Effector memory CD4-positive, alpha-beta T cell (primary cell): ENCODE measurements at regions not wholly inside any gene's neighbourhood (a gene's known extent, or its start where the extent isn't known, plus 50 kb on each side); places are given as distances from the start of the nearest gene placed in this dataset.

Source experiments
- DNase-seq, 3 donors: peaks; one replicate each; pipeline ENCODE4 v3.0.0-alpha.2; 2020
- H3K27ac ChIP-seq: 2 replicates; pipeline ENCODE4 v1.7.0; 2013; ENCODE audit warnings: mild to moderate bottlenecking, low read length, moderate library complexity; ENCODE audit not compliant: insufficient read depth, poor library complexity, severe bottlenecking
- H3K27me3 ChIP-seq: replicated peaks from 2 replicates; pipeline ENCODE4 v1.7.0; 2013; ENCODE audit warnings: mild to moderate bottlenecking, low read length; ENCODE audit not compliant: insufficient read depth, control insufficient read depth, poor library complexity, severe bottlenecking
- H3K36me3 ChIP-seq: 2 replicates; pipeline ENCODE4 v1.7.0; 2013; ENCODE audit warnings: mild to moderate bottlenecking, low read length, moderate library complexity; ENCODE audit not compliant: control insufficient read depth, insufficient read depth
- H3K4me1 ChIP-seq: 2 replicates; pipeline ENCODE4 v1.7.0; 2013; ENCODE audit warnings: low read length, mild to moderate bottlenecking; ENCODE audit not compliant: control insufficient read depth, insufficient read depth, poor library complexity, severe bottlenecking
- H3K4me3 ChIP-seq: 2 replicates; pipeline ENCODE4 v1.7.0; 2013; ENCODE audit warnings: low read length, low read depth, mild to moderate bottlenecking; ENCODE audit not compliant: insufficient read depth, poor library complexity, severe bottlenecking
- H3K9me3 ChIP-seq: 2 replicates; pipeline ENCODE4 v1.7.0; 2013; ENCODE audit warnings: mild to moderate bottlenecking, low read length, moderate library complexity; ENCODE audit not compliant: control insufficient read depth

DNA sequence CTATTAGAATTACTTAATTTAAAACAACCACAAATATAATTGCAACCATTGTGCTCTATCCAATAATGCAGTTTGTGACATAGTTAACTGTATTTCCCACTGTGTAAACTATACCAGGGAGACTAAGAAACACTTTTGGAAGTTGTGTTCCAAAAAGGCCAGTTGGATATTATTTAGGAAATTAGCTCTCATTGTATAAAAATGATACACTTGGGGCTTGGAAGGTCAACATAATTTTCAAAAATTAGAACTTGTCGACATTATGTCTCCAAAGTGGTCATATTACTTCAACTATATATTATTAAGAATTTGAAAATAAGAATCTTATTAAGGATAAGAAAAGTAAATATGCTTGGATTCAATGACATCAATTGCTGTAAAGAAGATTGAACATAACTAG lies 876.6 kb downstream of the MRPL39 start:
- H3K27ac ChIP-seq: no peak overlapping the region
- no peak overlapping the region for H3K4me3 ChIP-seq
- no peaks in the 10 kb centered on the region for H3K9me3 ChIP-seq
- no peaks in the 10 kb centered on the region for H3K4me1 ChIP-seq
- no peak for DNase-seq
- no peaks in the 10 kb centered on the region for H3K36me3 ChIP-seq
- no peaks in the 10 kb centered on the region for H3K27me3 ChIP-seq

DNA sequence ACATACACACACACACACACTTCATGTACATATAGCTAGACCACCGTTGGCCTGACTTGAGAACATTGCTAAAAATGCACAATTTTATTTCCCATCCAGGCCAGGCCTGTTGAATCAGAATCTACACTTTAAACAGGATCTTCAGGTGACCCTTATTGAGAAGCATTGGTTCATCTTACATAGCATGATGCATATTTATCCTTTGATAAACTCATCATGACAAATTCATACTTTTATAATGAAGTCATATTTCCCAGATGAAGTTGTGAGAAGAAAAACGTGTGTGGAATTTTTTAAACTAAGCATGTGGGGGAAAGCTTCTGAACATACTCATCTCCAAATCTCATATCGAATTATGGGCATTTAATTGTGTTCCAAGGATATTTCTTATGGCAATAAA lies 877.7 kb downstream of the MRPL39 start:
- no peak overlapping the region for H3K27ac ChIP-seq
- no peaks in the 10 kb centered on the region for H3K27me3 ChIP-seq
- no peaks in the 10 kb centered on the region for H3K36me3 ChIP-seq
- H3K4me3 ChIP-seq: no peak overlapping the region
- H3K9me3 ChIP-seq: no peaks in the 10 kb centered on the region
- H3K4me1 ChIP-seq: no peaks in the 10 kb centered on the region
- DNase-seq: no peak

DNA sequence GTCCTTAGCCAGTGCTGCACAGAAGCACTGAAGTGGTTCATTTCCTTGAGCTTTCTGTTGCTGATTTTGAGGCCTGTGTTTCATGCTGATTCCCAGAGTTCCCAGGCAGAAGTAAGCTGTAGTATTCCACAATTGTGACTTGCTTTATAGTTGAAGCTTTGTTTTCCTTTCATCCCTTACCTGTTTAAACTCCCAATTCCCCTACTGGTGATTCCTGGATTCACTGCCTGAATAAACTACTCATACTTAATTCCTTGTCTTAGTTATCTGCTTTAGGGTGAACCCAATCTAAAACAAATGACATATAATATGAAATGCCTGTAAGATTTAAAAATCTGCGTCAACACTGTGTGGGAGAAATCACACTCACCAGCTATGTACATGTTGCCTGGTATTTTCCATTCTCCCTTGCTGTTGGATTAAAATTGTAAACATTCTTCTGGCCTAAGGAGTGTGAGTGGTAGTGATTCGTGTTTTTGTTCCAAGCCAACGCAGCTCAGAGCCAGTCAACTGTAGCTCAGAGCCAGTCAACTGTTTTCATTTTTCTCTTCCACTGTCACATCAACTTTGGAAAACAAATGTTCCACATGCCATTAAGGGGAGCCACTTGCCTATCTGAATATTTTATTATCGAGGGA lies 879.4 kb downstream of the MRPL39 start:
- no peak for DNase-seq
- no peak overlapping the region for H3K4me3 ChIP-seq
- no peaks in the 10 kb centered on the region for H3K27me3 ChIP-seq
- H3K9me3 ChIP-seq: no peaks in the 10 kb centered on the region
- no peaks in the 10 kb centered on the region for H3K4me1 ChIP-seq
- H3K27ac ChIP-seq: no peak overlapping the region
- H3K36me3 ChIP-seq: no peaks in the 10 kb centered on the region

DNA sequence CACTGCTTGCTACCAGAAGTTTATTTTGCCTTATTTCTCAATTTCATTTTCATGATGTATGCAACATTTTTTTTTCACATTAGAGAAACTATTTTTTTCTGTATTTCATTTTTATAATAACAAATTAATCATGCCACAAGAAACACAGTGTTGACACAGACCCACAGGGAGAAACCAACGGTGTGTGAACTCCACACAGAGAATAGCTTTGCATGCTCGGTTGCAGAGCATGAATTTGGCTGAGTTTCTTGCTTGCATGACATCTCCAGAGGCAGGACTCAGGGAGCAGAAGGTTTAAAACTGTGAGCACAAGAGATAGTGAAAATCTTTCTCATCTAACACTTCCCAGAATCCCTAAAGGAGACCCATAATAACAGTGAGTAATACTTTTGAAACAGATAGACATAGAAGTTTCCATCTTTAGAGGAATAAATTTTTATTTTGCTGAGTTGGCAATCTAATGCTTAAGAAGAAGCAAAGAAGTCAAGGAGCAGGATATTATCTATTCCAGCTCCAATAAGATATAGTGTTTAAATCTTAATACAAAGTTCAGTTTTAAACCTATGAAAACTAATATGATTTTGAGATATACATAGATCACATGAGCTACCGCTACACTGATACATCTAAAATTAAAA lies 890.9 kb downstream of the MRPL39 start:
- no peak for DNase-seq
- Histone ChIP-seq H3K4me1 (no peaks in the 10 kb centered on the region), H3K36me3 (no peaks in the 10 kb centered on the region), H3K9me3 (no peaks in the 10 kb centered on the region), H3K4me3 (no peak overlapping the region), H3K27ac (no peak overlapping the region), H3K27me3 (no peaks in the 10 kb centered on the region)

DNA sequence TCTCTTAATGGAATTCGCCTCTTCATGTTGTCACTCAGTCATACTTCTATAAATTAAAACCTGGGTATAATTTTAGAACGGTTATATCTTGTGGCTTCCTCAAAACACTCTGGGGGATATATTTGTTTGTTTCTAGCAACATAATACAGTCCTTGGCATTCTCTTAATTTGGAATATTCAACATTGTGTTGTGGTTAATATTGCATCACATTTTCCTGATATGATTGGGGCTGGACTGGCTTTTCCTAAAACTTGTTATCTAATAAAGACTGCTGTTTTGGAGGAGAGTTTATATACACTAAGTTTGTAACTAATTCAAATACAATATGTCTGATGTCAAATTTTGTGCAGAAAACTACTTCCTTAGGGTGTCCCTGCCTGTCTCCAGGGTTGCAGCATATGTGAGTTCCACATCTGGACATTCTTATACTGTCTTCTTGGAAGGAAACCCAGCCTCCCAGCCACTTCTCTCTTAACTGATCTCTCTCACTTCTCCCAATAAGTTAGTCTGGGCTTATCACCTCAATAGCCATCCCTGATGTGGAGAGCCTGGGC lies 892.6 kb downstream of the MRPL39 start:
- Histone ChIP-seq H3K9me3 (no peaks in the 10 kb centered on the region), H3K27ac (no peak overlapping the region), H3K36me3 (no peaks in the 10 kb centered on the region), H3K4me1 (no peaks in the 10 kb centered on the region), H3K27me3 (no peaks in the 10 kb centered on the region), H3K4me3 (no peak overlapping the region)
- no peak for DNase-seq

DNA sequence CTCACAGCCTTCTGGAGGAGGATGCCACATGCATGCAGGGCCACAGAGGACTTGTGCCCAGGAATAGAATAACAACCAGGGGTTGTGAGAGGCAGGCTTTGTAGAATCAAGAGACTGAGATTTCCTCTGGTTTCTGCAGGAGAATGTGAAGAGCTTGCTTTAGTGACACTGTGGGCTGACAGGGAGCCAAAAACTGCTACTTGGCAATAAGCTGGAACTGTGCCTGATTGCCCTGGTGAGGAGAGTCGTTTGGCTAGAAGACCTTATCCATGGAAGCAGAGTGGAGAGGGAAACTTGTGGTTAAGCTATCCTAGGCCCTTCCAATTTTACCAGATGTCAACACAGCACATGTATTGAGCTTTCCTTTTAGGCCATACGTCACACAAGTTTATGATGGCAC lies 902.1 kb downstream of the MRPL39 start:
- Histone ChIP-seq H3K36me3 (no peaks in the 10 kb centered on the region), H3K9me3 (no peaks in the 10 kb centered on the region), H3K4me3 (no peak overlapping the region), H3K27ac (no peak overlapping the region), H3K27me3 (no peaks in the 10 kb centered on the region), H3K4me1 (no peaks in the 10 kb centered on the region)
- no peak for DNase-seq

DNA sequence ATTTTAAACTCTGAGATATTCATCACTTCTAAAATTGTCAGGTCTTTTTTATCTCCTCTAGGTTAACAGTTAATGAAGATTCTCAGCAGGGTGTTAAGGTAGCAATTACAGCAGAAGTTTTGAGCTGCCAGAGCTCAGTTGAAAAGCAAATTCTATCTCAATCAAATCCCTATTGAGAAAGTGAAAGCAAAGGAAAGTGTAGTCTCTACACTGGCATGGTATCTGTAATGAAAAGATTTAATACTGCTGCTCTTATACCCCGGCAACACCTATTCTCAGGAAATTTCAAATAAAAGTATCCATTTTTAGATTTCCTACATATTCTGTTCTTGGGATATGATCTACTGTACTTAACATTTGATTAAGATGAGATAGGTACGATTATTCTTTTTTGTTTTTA lies 913.5 kb downstream of the MRPL39 start:
- no peaks in the 10 kb centered on the region for H3K36me3 ChIP-seq
- H3K27ac ChIP-seq: no peak overlapping the region
- H3K4me3 ChIP-seq: no peak overlapping the region
- no peaks in the 10 kb centered on the region for H3K4me1 ChIP-seq
- H3K27me3 ChIP-seq: no peaks in the 10 kb centered on the region
- DNase-seq: no peak
- H3K9me3 ChIP-seq: no peaks in the 10 kb centered on the region

DNA sequence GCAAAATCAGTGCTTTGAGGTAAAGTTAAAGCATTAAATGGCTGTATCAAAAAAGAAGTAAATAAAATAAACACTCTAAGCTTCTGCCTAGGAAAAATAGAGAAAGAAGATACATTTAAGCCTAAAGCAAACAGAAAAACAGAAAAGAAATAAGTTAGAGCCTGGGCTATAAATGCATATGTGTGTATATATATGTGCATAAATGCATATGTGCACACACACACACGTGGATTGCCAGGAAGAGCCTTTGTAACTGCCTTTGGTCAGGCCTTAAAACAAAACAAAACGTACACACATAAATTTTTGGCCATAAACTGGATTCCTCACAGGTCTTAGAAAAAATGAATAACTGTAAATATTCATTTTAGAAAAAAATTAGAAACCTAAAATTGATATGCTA lies 925.8 kb downstream of the MRPL39 start:
- H3K27me3 ChIP-seq: no peaks in the 10 kb centered on the region
- no peak overlapping the region for H3K4me3 ChIP-seq
- H3K27ac ChIP-seq: no peak overlapping the region
- H3K36me3 ChIP-seq: no peaks in the 10 kb centered on the region
- no peaks in the 10 kb centered on the region for H3K9me3 ChIP-seq
- H3K4me1 ChIP-seq: no peaks in the 10 kb centered on the region
- no peak for DNase-seq

DNA sequence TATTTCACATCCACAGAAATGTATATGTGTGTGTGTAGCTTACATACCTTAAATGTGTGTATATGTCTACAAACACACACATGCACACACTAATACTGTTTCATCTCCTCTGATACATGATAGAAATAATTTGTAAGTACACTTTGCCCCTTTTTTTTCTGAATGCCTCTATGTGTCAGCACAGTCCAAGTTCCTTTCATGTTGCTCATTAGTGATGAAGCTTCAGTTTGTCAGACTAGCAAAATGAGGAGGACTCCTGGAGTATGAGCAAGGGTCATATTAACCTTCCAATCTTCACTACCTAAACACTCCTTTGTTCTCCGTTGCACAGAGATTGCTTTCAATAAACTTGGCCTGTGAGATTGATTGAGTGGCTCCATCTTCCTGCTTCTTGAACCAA lies 935.4 kb downstream of the MRPL39 start:
- DNase-seq: no peak
- H3K27ac ChIP-seq: no peak overlapping the region
- no peaks in the 10 kb centered on the region for H3K27me3 ChIP-seq
- no peaks in the 10 kb centered on the region for H3K4me1 ChIP-seq
- no peaks in the 10 kb centered on the region for H3K36me3 ChIP-seq
- no peaks in the 10 kb centered on the region for H3K9me3 ChIP-seq
- H3K4me3 ChIP-seq: no peak overlapping the region

DNA sequence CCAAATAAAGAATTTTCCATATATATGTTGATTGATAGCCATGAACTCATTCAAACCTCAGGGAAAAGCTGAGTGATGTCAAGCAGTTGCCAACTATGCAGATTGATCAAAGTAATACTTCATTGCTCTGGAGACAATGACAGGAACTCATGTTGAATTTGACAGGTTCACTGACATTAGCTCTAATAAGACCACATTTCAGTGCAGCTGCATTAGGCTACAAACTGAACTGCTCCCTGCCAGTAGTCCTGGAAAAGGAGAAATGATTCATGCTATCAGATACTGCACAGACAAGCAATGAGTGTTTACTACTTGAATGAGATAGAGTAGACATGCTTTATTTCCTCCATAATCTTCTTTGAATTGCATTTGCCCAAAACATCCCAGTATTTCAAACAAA lies 948.4 kb downstream of the MRPL39 start:
- Histone ChIP-seq H3K9me3 (no peaks in the 10 kb centered on the region), H3K27ac (no peak overlapping the region), H3K4me3 (no peak overlapping the region), H3K36me3 (no peaks in the 10 kb centered on the region), H3K27me3 (no peaks in the 10 kb centered on the region), H3K4me1 (no peaks in the 10 kb centered on the region)
- no peak for DNase-seq
